Keratinocyte (primary cell): ENCODE measurements at regions not wholly inside any gene's neighbourhood (a gene's known extent, or its start where the extent isn't known, plus 50 kb on each side); places are given as distances from the start of the nearest gene placed in this dataset.

Experiments
- DNase-seq: peaks from one replicate; pipeline ENCODE4 v3.0.0-alpha.2; 2011; ENCODE audit warnings: low read depth, missing footprints, low spot score
- FAIRE-seq: peaks from 2 replicates; lab custom pipeline; 2011; peaks lifted over from hg19 to GRCh38; lab: Jason Lieb, UNC
- H2AFZ ChIP-seq: 2 replicates; pipeline ENCODE4 v1.6.0; 2012; ENCODE audit warnings: low read length, control low read depth, inconsistent platforms; ENCODE audit not compliant: control insufficient read depth
- H3K27ac ChIP-seq: 2 replicates; pipeline ENCODE4 v1.5.1; 2011; ENCODE audit warnings: low read length; ENCODE audit not compliant: control insufficient read depth, insufficient read depth
- H3K27me3 ChIP-seq: 3 replicates; pipeline ENCODE4 v1.6.0; 2011; ENCODE audit warnings: low read length; ENCODE audit not compliant: control insufficient read depth, insufficient read depth; ENCODE audit errors: extremely low read depth
- H3K36me3 ChIP-seq, 2 experiments: 2 replicates in 1 of 2; 3 replicates in 1 of 2; pipeline ENCODE4 v1.5.1; 2011; ENCODE audit warnings: low read length in 2 of 2, mild to moderate bottlenecking in 1 of 2; ENCODE audit not compliant: control insufficient read depth in 2 of 2, insufficient read depth in 2 of 2; ENCODE audit errors: extremely low read depth in 1 of 2
- H3K4me1 ChIP-seq: 3 replicates; pipeline ENCODE4 v1.5.1; 2011; ENCODE audit warnings: low read length; ENCODE audit not compliant: control insufficient read depth, insufficient read depth; ENCODE audit errors: extremely low read depth
- H3K4me2 ChIP-seq: 3 replicates; pipeline ENCODE4 v1.6.0; 2011; ENCODE audit warnings: low read depth, low read length; ENCODE audit not compliant: control insufficient read depth, insufficient read depth; ENCODE audit errors: extremely low read depth
- H3K4me3 ChIP-seq, 3 experiments: fragments of 200-600 bp in 1 of 3; sonication (generic) in 1 of 3; 2 replicates in 2 of 3; 3 replicates in 1 of 3; pipeline ENCODE4 v1.5.1; 2011 to 2016; ENCODE audit warnings: low read length in 3 of 3, mild to moderate bottlenecking in 3 of 3, control low read depth in 2 of 3, inconsistent platforms in 1 of 3, low read depth in 1 of 3, mixed read lengths in 1 of 3, mixed run types in 1 of 3, moderate library complexity in 1 of 3; ENCODE audit not compliant: control insufficient read depth in 2 of 3, insufficient read depth in 2 of 3; ENCODE audit errors: extremely low read depth in 1 of 3
- H3K79me2 ChIP-seq: 2 replicates; pipeline ENCODE4 v1.6.0; 2012; ENCODE audit warnings: low read length; ENCODE audit not compliant: control insufficient read depth, insufficient read depth
- H3K9ac ChIP-seq: 3 replicates; pipeline ENCODE4 v1.6.0; 2011; ENCODE audit warnings: low read length; ENCODE audit not compliant: control insufficient read depth, insufficient read depth; ENCODE audit errors: extremely low read depth
- H3K9me1 ChIP-seq: 3 replicates; pipeline ENCODE4 v1.6.0; 2011; ENCODE audit warnings: low read length; ENCODE audit not compliant: control insufficient read depth, insufficient read depth; ENCODE audit errors: extremely low read depth
- H3K9me3 ChIP-seq: 2 replicates; pipeline ENCODE4 v1.5.1; 2012; ENCODE audit warnings: low read depth, low read length; ENCODE audit not compliant: control insufficient read depth
- H4K20me1 ChIP-seq: 3 replicates; pipeline ENCODE4 v1.6.0; 2011; ENCODE audit warnings: low read length; ENCODE audit not compliant: control insufficient read depth, insufficient read depth; ENCODE audit errors: extremely low read depth
- CTCF ChIP-seq, 3 experiments: IDR thresholded peaks in 1 of 3; conservative IDR thresholded peaks in 1 of 3; optimal IDR thresholded peaks in 1 of 3; 2 replicates in 2 of 3; 3 replicates in 1 of 3; pipeline versions ENCODE3 to v1.5.1; 2011; ENCODE audit warnings: low read length in 3 of 3, mild to moderate bottlenecking in 3 of 3, moderate library complexity in 2 of 3, control low read depth in 1 of 3, inconsistent platforms in 1 of 3; ENCODE audit not compliant: insufficient read depth in 2 of 3; ENCODE audit errors: extremely low read depth in 1 of 3
- EZH2 ChIP-seq: IDR thresholded peaks from one replicate; pipeline ENCODE4 v1.6.1; 2012; ENCODE audit warnings: inconsistent platforms, mild to moderate bottlenecking, low read length, moderate library complexity
- dilution Hi-C: fragments of 300-500 bp; cut with MboI; formaldehyde crosslinking; loops from one replicate; pipeline ENCODE4 v1.7.0; 2020; ENCODE audit warnings: low sequenced_read_pairs; ENCODE audit not compliant: extremely low pct_ligation_motif_present

- TF ChIP-seq CTCF (optimal IDR thresholded peaks at IDR 0.05 in 1 of 3, IDR thresholded peaks at IDR 0.05 in 1 of 3, conservative IDR thresholded peaks at IDR 0.05 in 1 of 3; ENCODE audit: extremely low read depth in 1 of 3, insufficient read depth in 2 of 3, low read length in 3 of 3): no peak
- no peaks in the 10 kb centered on the region for H3K4me1 ChIP-seq
- no peaks in the 10 kb centered on the region for H3K9me1 ChIP-seq
- FAIRE-seq: no peak
- H3K27me3 ChIP-seq: no peaks in the 10 kb centered on the region
- dilution Hi-C loops: no loop called here
- no peaks in the 10 kb centered on the region for H3K9me3 ChIP-seq
- H2AFZ ChIP-seq: no peak overlapping the region
- H3K36me3 ChIP-seq: no peaks in the 10 kb centered on the region
- no peaks in the 10 kb centered on the region for H3K79me2 ChIP-seq
- no peak overlapping the region for H3K9ac ChIP-seq
- DNase-seq: no peak
- no peak overlapping the region for H3K27ac ChIP-seq
- H3K4me2 ChIP-seq: no peak overlapping the region
- H4K20me1 ChIP-seq: no peaks in the 10 kb centered on the region
- H3K4me3 ChIP-seq: no peak overlapping the region
Observed at GRCh38 chr2:8024506-8024905, 657.4 kb upstream of the ID2 start.

- FAIRE-seq (no peak), DNase-seq (no peak)
- Histone ChIP-seq H3K36me3 (no peaks in the 10 kb centered on the region), H3K4me2 (no peak overlapping the region), H4K20me1 (no peaks in the 10 kb centered on the region), H3K4me3 (no peak overlapping the region), H3K4me1 (no peaks in the 10 kb centered on the region), H2AFZ (no peak overlapping the region), H3K27ac (no peak overlapping the region), H3K79me2 (no peaks in the 10 kb centered on the region), H3K27me3 (no peaks in the 10 kb centered on the region), H3K9me3 (no peaks in the 10 kb centered on the region), H3K9me1 (no peaks in the 10 kb centered on the region), H3K9ac (no peak overlapping the region)
- no peak for TF ChIP-seq CTCF (optimal IDR thresholded peaks at IDR 0.05 in 1 of 3, IDR thresholded peaks at IDR 0.05 in 1 of 3, conservative IDR thresholded peaks at IDR 0.05 in 1 of 3; ENCODE audit: extremely low read depth in 1 of 3, insufficient read depth in 2 of 3, low read length in 3 of 3)
- no peak for TF ChIP-seq EZH2
- dilution Hi-C loops: no loop called here
Observed at GRCh38 chr2:8026381-8026780, 655.5 kb upstream of the ID2 start.
